ENCODE measurements at regions not wholly inside any gene's neighbourhood (a gene's known extent, or its start where the extent isn't known, plus 50 kb on each side); places are given as distances from the start of the nearest gene placed in this dataset.

GRCh38 chr2:89842180-89842908 lies 1150.9 kb downstream of the RPIA start:
- Histone ChIP-seq H3K27ac (ENCODE audit: low read depth, low read length, poor library complexity, severe bottlenecking) (no peak overlapping the region), H3K27me3 (ENCODE audit: insufficient read depth, low read length) (no peaks in the 10 kb centered on the region)

DNA sequence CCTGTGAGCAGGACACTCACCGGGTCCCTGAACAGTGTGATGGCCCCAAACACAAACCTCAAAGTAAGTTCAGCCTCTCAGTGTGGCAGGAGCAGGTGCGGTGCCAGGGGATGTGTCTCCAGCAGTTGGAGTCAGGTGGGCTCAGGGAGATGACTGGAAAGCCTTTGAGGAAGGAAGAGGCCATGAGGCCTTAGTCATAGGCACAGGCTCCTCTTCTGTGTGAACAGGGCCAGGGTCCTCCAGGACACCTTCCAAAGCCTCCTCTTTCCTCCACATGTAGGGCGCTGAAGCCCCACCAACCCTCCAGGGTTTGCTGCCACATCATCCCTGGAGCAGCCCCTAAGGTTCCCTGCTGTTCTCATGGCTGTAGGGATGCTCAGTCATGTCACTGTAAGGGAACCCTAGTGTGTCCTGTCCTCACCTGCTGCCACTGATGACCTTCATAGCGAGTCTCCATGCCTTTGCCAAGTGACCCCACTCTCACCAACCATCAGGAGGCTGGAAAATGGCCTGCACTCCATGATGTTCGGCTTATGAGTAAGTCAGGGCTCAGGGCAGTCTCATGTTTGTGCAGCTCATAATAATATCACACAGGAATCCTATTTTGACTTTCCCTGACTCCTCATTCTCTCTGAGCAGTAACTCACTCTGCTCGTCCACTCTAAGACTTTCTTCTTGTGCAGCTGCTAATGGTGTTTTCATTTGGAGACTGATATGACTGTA lies 1152.9 kb downstream of the RPIA start:
- Histone ChIP-seq H3K4me3 (ENCODE audit: low read depth, low read length, poor library complexity, severe bottlenecking) (no peak overlapping the region), H3K9me2 (ENCODE audit: low read depth, low read length) (no peaks in the 10 kb centered on the region), H2AFZ (ENCODE audit: low read length) (no peak overlapping the region), H3K27me3 (ENCODE audit: insufficient read depth, low read length) (no peaks in the 10 kb centered on the region), H3K9ac (ENCODE audit: low read length) (no peak overlapping the region), H3K4me1 (ENCODE audit: insufficient read depth, low read length, severe bottlenecking) (no peaks in the 10 kb centered on the region), H3K4me2 (ENCODE audit: low read length) (no peak overlapping the region), H3F3A (ENCODE audit: insufficient read depth, low read length) (no peaks in the 10 kb centered on the region), H3K9me3 (ENCODE audit: low read length) (no peaks in the 10 kb centered on the region), H4K20me1 (ENCODE audit: insufficient read depth, low read length) (no peaks in the 10 kb centered on the region), H3K79me2 (ENCODE audit: insufficient read depth, low read length) (no peaks in the 10 kb centered on the region), H3K36me3 (ENCODE audit: insufficient read depth, low read length) (no peaks in the 10 kb centered on the region), H3K27ac (ENCODE audit: low read depth, low read length, poor library complexity, severe bottlenecking) (no peak overlapping the region)
- TF ChIP-seq EZH2 (IDR thresholded peaks at IDR 0.05; ENCODE audit: borderline replicate concordance, low read length), result no peak
- no peak for TF ChIP-seq CTCF (IDR thresholded peaks at IDR 0.05; ENCODE audit: low read length)

More at GRCh38 chr2:89842180-89842908, 1150.9 kb downstream of the RPIA start:
- Histone ChIP-seq H4K20me1 (ENCODE audit: insufficient read depth, low read length) (no peaks in the 10 kb centered on the region), H3K4me2 (ENCODE audit: low read length) (no peak overlapping the region), H3K9me2 (ENCODE audit: low read depth, low read length) (no peaks in the 10 kb centered on the region), H2AFZ (ENCODE audit: low read length) (no peak overlapping the region), H3K9ac (ENCODE audit: low read length) (no peak overlapping the region), H3K4me3 (ENCODE audit: low read depth, low read length, poor library complexity, severe bottlenecking) (no peak overlapping the region), H3K4me1 (ENCODE audit: insufficient read depth, low read length, severe bottlenecking) (no peaks in the 10 kb centered on the region), H3K36me3 (ENCODE audit: insufficient read depth, low read length) (no peaks in the 10 kb centered on the region), H3F3A (ENCODE audit: insufficient read depth, low read length) (peaks cover 8% of the 10 kb centered on the region), H3K9me3 (ENCODE audit: low read length) (peaks cover 15% of the 10 kb centered on the region), H3K79me2 (ENCODE audit: insufficient read depth, low read length) (no peaks in the 10 kb centered on the region)
- TF ChIP-seq EZH2 (IDR thresholded peaks at IDR 0.05; ENCODE audit: borderline replicate concordance, low read length) (no peak), CTCF (IDR thresholded peaks at IDR 0.05; ENCODE audit: low read length) (peak; percentile 45; the same call in 1 of the 2 replicates)

DNA sequence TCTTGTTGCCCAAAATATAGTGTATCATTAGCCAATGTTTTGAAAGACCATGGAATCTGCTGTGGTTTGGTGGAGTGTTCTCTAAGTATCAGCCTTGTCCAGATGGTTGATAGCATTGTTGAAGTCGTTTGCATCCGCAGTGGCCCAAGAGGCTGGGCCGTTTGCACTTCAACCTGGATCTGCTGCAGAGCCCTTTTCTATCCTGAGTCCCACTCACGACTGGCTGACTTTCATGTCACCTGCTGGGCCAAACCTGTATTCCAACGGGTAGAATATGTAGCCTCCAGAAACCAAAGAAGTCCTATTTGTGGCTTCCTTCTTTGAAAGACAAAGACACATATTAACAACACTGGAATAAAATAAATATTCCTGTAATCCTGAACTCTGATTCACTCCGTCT lies 1154.1 kb downstream of the RPIA start:
- H4K20me1 ChIP-seq (ENCODE audit: insufficient read depth, low read length), result no peaks in the 10 kb centered on the region
- H3K9me2 ChIP-seq (ENCODE audit: low read depth, low read length), result no peaks in the 10 kb centered on the region
- H3K4me3 ChIP-seq (ENCODE audit: low read depth, low read length, poor library complexity, severe bottlenecking), result no peak overlapping the region
- H3F3A ChIP-seq (ENCODE audit: insufficient read depth, low read length), result no peaks in the 10 kb centered on the region
- H3K9ac ChIP-seq (ENCODE audit: low read length), result no peak overlapping the region
- no peak overlapping the region for H3K27ac ChIP-seq (ENCODE audit: low read depth, low read length, poor library complexity, severe bottlenecking)
- H3K27me3 ChIP-seq (ENCODE audit: insufficient read depth, low read length), result no peaks in the 10 kb centered on the region
- H3K4me1 ChIP-seq (ENCODE audit: insufficient read depth, low read length, severe bottlenecking), result no peaks in the 10 kb centered on the region
- H3K36me3 ChIP-seq (ENCODE audit: insufficient read depth, low read length), result no peaks in the 10 kb centered on the region
- no peaks in the 10 kb centered on the region for H3K79me2 ChIP-seq (ENCODE audit: insufficient read depth, low read length)
- H3K4me2 ChIP-seq (ENCODE audit: low read length), result no peak overlapping the region
- H2AFZ ChIP-seq (ENCODE audit: low read length), result no peak overlapping the region
- no peak for TF ChIP-seq EZH2 (IDR thresholded peaks at IDR 0.05; ENCODE audit: borderline replicate concordance, low read length)
- TF ChIP-seq CTCF (IDR thresholded peaks at IDR 0.05; ENCODE audit: low read length), result no peak
- H3K9me3 ChIP-seq (ENCODE audit: low read length), result no peaks in the 10 kb centered on the region
